ENCODE measurements at regions not wholly inside any gene's neighbourhood (a gene's known extent, or its start where the extent isn't known, plus 50 kb on each side); places are given as distances from the start of the nearest gene placed in this dataset.

- no peak for TF ChIP-seq CTCF (IDR thresholded peaks at IDR 0.05; ENCODE audit: insufficient read depth, low read length, poor library complexity, severe bottlenecking)
- TF ChIP-seq EZH2phosphoT487 (conservative IDR thresholded peaks at IDR 0.05; ENCODE audit: low read length): no peak
Observed at GRCh38 chr2:163407296-163407695, 328.5 kb downstream of the FIGN start.
